ENCODE measurements at regions not wholly inside any gene's neighbourhood (a gene's known extent, or its start where the extent isn't known, plus 50 kb on each side); places are given as distances from the start of the nearest gene placed in this dataset.

GRCh38 chr6:22017766-22018165 lies 279.1 kb downstream of the PRL start:
- TF ChIP-seq CTCF (IDR thresholded peaks at IDR 0.05) (no peak), EP300 (IDR thresholded peaks at IDR 0.05) (no peak)
